Prostate gland (tissue), 2 donors: ENCODE measurements at regions not wholly inside any gene's neighbourhood (a gene's known extent, or its start where the extent isn't known, plus 50 kb on each side); places are given as distances from the start of the nearest gene placed in this dataset.
A peak's percentile ranks its signal among the peaks of the same experiment; 100 is the strongest.
"Not testable (repeated sequence)": the region's sequence is repeated elsewhere in the genome, so short reads cannot be mapped to it uniquely, and the experiment has no call there.

Source experiments
- DNase-seq: peaks from one replicate; pipeline ENCODE4 v3.0.0-alpha.2; 2019; ENCODE audit warnings: low spot score
- H3K27ac ChIP-seq, 2 donors: fragments of 200-600 bp; sonication (generic); 2 replicates each; pipeline ENCODE4 v1.5.1; 2017 to 2019
- H3K27me3 ChIP-seq: fragments of 200-600 bp; sonication (generic); replicated peaks from 2 replicates; pipeline ENCODE4 v1.5.1; 2019; ENCODE audit not compliant: insufficient read depth
- H3K36me3 ChIP-seq, 2 donors: fragments of 200-600 bp; sonication (generic); 1 replicate in 1 of 2; 2 replicates in 1 of 2; pipeline versions ENCODE4 v1.5.1 to v1.8.1; 2017 to 2019
- H3K4me1 ChIP-seq: fragments of 200-600 bp; sonication (generic); replicated peaks from 2 replicates; pipeline ENCODE4 v1.5.1; 2019
- H3K4me3 ChIP-seq, 2 donors: fragments of 200-600 bp; sonication (generic); 2 replicates each; pipeline ENCODE4 v1.5.1; 2017 to 2019
- H3K9me3 ChIP-seq: fragments of 200-600 bp; sonication (generic); 2 replicates; pipeline ENCODE4 v1.5.1; 2017
- WGBS: methylation state at CpG from one replicate; pipeline ENCODE4 v1.1.5; 2018; 5-methylcytosine and 5-hydroxymethylcytosine counted together
- intact Hi-C: fragments of 100-400 bp; cut with DNase I; formaldehyde crosslinking; loops from one replicate; pipeline ENCODE4 v1.14.2; 2022
- small RNA-seq, 2 donors: library from RNA; depleted of rRNA; stranded (forward); fragments of <200 nt; gene quantifications; one replicate each; pipeline ENCODE3, GENCODE V24; 2016

GRCh38 chr1:120248203-120248602 is 71.9 kb upstream of the SEC22B start:
- H3K36me3 ChIP-seq, intact Hi-C loops, H3K27me3 ChIP-seq, H3K4me3 ChIP-seq, H3K4me1 ChIP-seq, H3K27ac ChIP-seq, DNase-seq, H3K9me3 ChIP-seq: not testable (repeated sequence)
- no CpG with 5 or more reads among the region's 2 CpGs for WGBS

DNA sequence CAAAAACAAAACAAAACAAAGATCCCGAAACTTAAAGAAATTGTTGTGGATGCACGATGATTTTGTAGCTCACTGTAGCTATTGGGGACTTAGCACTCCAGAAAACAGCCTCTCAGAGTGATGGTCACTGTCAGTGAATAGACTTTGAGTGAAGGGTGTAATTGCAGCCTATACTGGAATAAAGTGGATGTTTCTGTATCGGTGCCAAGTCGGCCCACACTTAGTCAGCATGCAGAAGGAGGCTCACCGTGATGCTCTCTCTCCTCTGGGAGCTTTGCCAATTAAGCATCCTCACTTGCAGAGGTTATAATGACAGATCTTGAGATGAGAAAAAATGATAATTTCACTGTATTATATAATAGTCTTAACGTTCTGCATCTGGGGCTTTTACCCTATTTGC is 67.5 kb upstream of the SEC22B start:
- H3K36me3 ChIP-seq, H3K4me3 ChIP-seq, H3K9me3 ChIP-seq, H3K4me1 ChIP-seq, H3K27me3 ChIP-seq, intact Hi-C loops, DNase-seq, H3K27ac ChIP-seq: not testable (repeated sequence)
- WGBS: 0% methylated on average over 1 of the region's 6 CpGs

GRCh38 chr1:120242582-120242981 is 66.3 kb upstream of the SEC22B start:
- H3K4me1 ChIP-seq, H3K9me3 ChIP-seq, H3K27me3 ChIP-seq, H3K36me3 ChIP-seq, H3K27ac ChIP-seq, intact Hi-C loops, H3K4me3 ChIP-seq, DNase-seq: not testable (repeated sequence)
- no CpG with 5 or more reads among the region's 8 CpGs for WGBS

DNA sequence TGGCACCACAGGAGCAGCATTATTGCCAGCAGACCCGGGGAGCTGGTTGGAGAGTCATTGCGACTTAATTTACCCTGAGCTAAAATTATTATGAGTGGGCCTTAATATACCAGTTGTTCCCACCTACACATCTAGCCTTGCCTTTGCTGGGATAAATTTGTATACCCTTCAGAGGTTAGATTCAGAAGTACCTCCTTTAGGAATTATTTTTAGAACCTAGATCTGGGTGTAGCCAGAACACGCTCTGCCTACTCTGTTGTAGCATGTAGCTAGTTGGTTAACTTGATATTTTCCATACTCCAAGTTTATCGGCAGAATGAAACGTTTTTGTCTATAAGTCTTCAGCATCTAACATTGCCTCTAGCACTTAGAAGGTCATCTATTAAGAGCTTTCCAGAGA is 65.5 kb upstream of the SEC22B start:
- DNase-seq, H3K4me1 ChIP-seq, H3K9me3 ChIP-seq, intact Hi-C loops, H3K27ac ChIP-seq, H3K27me3 ChIP-seq, H3K36me3 ChIP-seq, H3K4me3 ChIP-seq: not testable (repeated sequence)
- no CpG with 5 or more reads among the region's 5 CpGs for WGBS

- intact Hi-C loops, DNase-seq: not testable (repeated sequence)
- no CpG with 5 or more reads among the region's 1 CpG for WGBS
Measured at GRCh38 chr1:120240181-120240580, 63.9 kb upstream of the SEC22B start.

DNA sequence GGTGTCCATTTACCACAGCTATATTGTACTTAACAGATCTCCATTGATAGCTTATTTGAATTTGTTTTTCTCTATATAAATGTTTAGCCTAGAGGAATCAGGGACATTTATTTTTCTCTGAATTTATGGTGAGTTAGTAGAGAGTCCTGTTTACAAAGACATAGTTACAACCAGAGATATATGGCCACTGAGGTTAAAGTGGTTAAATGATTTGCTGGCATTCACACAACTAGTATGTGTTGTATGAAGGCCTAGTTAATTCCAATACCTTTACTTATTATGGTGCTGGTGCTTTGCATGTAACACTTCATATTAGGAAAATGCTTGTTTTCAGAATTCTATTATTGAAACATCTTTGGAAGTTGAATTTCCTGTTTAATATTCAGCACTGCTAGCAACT is 63.0 kb upstream of the SEC22B start:
- H3K4me3 ChIP-seq, DNase-seq, H3K4me1 ChIP-seq, H3K27me3 ChIP-seq, intact Hi-C loops, H3K36me3 ChIP-seq, H3K27ac ChIP-seq, H3K9me3 ChIP-seq: not testable (repeated sequence)

More at GRCh38 chr1:120240181-120240580, 63.9 kb upstream of the SEC22B start:
- not testable (repeated sequence) for H3K9me3 ChIP-seq, H3K4me1 ChIP-seq, H3K27me3 ChIP-seq, H3K36me3 ChIP-seq, H3K27ac ChIP-seq, H3K4me3 ChIP-seq

DNA sequence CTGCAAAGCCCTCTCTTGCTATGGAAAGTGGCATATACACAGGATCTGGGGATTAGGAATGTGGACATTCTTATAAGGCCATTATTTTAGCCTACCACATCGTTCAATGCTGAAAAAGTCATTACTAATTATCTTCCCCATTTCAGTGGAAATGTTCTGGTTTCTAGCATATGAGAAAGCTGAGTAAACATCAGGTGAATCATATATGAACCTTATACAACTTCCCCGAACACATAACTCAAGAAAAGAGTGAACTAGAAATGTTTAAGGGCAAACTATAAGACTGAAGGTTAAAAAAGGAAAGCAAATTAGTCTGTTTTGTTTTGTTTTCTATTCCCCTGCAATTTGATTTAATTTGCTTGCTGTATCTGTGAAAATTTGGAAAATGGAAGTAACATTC is 62.5 kb upstream of the SEC22B start:
- DNase-seq, H3K27me3 ChIP-seq, H3K36me3 ChIP-seq, intact Hi-C loops, H3K4me3 ChIP-seq, H3K9me3 ChIP-seq, H3K4me1 ChIP-seq, H3K27ac ChIP-seq: not testable (repeated sequence)
- 100% methylated on average over 1 of the region's 2 CpGs for WGBS

GRCh38 chr1:120233661-120234018 is 57.3 kb upstream of the SEC22B start:
- WGBS: no CpG with 5 or more reads among the region's 2 CpGs
- H3K4me3 ChIP-seq, intact Hi-C loops: not testable (repeated sequence)

GRCh38 chr1:120232834-120233660 is 56.7 kb upstream of the SEC22B start:
- no CpG with 5 or more reads among the region's 53 CpGs for WGBS
- H3K4me1 ChIP-seq, H3K27me3 ChIP-seq, DNase-seq, H3K9me3 ChIP-seq, H3K36me3 ChIP-seq, intact Hi-C loops, H3K27ac ChIP-seq: not testable (repeated sequence)
- peak overlapping the region in 1 of 2 donors; percentile 16 for H3K4me3 ChIP-seq

More at GRCh38 chr1:120233661-120234018, 57.3 kb upstream of the SEC22B start:
- H3K27me3 ChIP-seq, H3K9me3 ChIP-seq, H3K27ac ChIP-seq, DNase-seq, H3K36me3 ChIP-seq, H3K4me1 ChIP-seq: not testable (repeated sequence)

- intact Hi-C loops, DNase-seq, H3K4me1 ChIP-seq, H3K4me3 ChIP-seq, H3K36me3 ChIP-seq, H3K27ac ChIP-seq, H3K9me3 ChIP-seq, H3K27me3 ChIP-seq: not testable (repeated sequence)
- WGBS: no CpG with 5 or more reads among the region's 1 CpG
Measured at GRCh38 chr1:120229835-120230234, 53.5 kb upstream of the SEC22B start.

Small RNA genes in the stretch of these regions (small RNA-seq; reads per million reads assigned to genes)
- 0 reads per million in 2 donors for gene RF00003
